ENCODE measurements at regions not wholly inside any gene's neighbourhood (a gene's known extent, or its start where the extent isn't known, plus 50 kb on each side); places are given as distances from the start of the nearest gene placed in this dataset.

DNA sequence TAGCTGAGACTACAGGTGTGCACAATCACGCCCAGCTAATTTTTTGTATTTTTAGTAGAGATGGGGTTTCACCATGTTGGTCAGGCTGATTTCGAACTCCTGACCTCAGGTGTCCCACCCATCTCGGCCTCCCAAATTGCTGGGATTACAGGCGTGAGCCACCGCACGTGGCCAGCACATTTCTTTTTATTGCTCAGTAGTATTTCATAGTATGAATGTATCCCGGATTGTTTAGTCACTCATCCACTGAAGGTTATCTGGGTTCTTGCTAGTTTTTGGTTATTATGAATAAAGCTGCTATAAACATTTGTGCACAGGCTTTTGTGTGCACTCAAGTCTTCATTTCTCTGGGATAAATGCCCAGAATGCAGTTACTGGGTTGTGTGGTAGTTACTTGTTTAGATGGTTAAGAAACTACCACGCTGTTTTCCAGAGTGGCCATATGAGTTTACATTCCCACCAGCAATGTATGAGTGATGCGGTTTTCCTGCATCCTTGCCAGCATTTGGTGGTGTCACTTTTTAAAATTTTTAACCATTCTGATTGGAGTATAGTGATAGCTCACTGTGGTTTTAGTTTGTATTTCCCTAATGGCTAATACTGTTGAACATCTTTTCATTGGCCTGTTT lies 275.8 kb upstream of the LYZL1 start:
- H3K36me3 ChIP-seq (ENCODE audit: insufficient read depth, low read length): no peaks in the 10 kb centered on the region
- no peak overlapping the region for H2AFZ ChIP-seq (ENCODE audit: low read length)
- no peak overlapping the region for H3K27ac ChIP-seq (ENCODE audit: low read length)
- no peak overlapping the region for H3K4me2 ChIP-seq (ENCODE audit: low read depth, low read length, poor library complexity, severe bottlenecking)
- no peak overlapping the region for H3K4me3 ChIP-seq (ENCODE audit: low read length)
- H3K4me1 ChIP-seq (ENCODE audit: low read length): no peaks in the 10 kb centered on the region
- no peaks in the 10 kb centered on the region for H3K79me2 ChIP-seq (ENCODE audit: low read length)
- no peaks in the 10 kb centered on the region for H3K27me3 ChIP-seq (ENCODE audit: low read length)
- H3K9me3 ChIP-seq (ENCODE audit: low read length): no peaks in the 10 kb centered on the region
- H4K20me1 ChIP-seq (ENCODE audit: insufficient read depth, low read depth, low read length): no peaks in the 10 kb centered on the region
- no peaks in the 10 kb centered on the region for H3K9me2 ChIP-seq (replicated peaks; ENCODE audit: insufficient read depth, low read length)
- no peak overlapping the region for H3K9ac ChIP-seq (ENCODE audit: low read length)
- DNase-seq: no peak

DNA sequence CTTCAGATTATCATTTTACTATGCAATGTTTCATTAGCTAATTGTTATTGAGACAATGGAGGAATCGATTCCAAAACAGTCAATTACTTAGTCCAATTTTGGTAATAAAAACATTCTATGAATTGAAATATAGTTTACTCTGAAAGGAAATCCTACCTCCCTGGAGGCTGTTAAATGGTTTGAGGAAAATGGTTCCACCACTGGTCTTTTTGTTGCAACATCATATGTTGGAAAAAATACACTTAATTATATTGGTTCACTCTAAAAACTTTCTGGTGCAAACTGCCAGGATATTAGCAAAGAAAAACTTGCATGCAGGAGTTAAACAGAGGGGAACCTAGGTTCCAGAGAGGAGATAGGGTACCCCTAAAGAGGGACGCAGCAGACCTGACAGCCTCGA lies 267.3 kb upstream of the LYZL1 start:
- Histone ChIP-seq H3K27ac (ENCODE audit: low read length) (no peak overlapping the region), H3K4me3 (ENCODE audit: low read length) (no peak overlapping the region), H4K20me1 (ENCODE audit: insufficient read depth, low read depth, low read length) (no peaks in the 10 kb centered on the region), H3K9me2 (replicated peaks; ENCODE audit: insufficient read depth, low read length) (no peaks in the 10 kb centered on the region), H3K36me3 (ENCODE audit: insufficient read depth, low read length) (no peaks in the 10 kb centered on the region), H2AFZ (ENCODE audit: low read length) (no peak overlapping the region), H3K9ac (ENCODE audit: low read length) (no peak overlapping the region), H3K4me2 (ENCODE audit: low read depth, low read length, poor library complexity, severe bottlenecking) (no peak overlapping the region), H3K27me3 (ENCODE audit: low read length) (no peaks in the 10 kb centered on the region), H3K9me3 (ENCODE audit: low read length) (no peaks in the 10 kb centered on the region), H3K4me1 (ENCODE audit: low read length) (no peaks in the 10 kb centered on the region), H3K79me2 (ENCODE audit: low read length) (no peaks in the 10 kb centered on the region)
- DNase-seq: no peak

- H3K27ac ChIP-seq (ENCODE audit: low read length): no peak overlapping the region
- no peaks in the 10 kb centered on the region for H3K27me3 ChIP-seq (ENCODE audit: low read length)
- H3K36me3 ChIP-seq (ENCODE audit: insufficient read depth, low read length): no peaks in the 10 kb centered on the region
- no peaks in the 10 kb centered on the region for H4K20me1 ChIP-seq (ENCODE audit: insufficient read depth, low read depth, low read length)
- no peak overlapping the region for H2AFZ ChIP-seq (ENCODE audit: low read length)
- H3K4me2 ChIP-seq (ENCODE audit: low read depth, low read length, poor library complexity, severe bottlenecking): no peak overlapping the region
- no peak overlapping the region for H3K4me3 ChIP-seq (ENCODE audit: low read length)
- no peaks in the 10 kb centered on the region for H3K4me1 ChIP-seq (ENCODE audit: low read length)
- H3K9ac ChIP-seq (ENCODE audit: low read length): no peak overlapping the region
- H3K9me3 ChIP-seq (ENCODE audit: low read length): no peaks in the 10 kb centered on the region
- DNase-seq: no peak
- H3K79me2 ChIP-seq (ENCODE audit: low read length): no peaks in the 10 kb centered on the region
- no peaks in the 10 kb centered on the region for H3K9me2 ChIP-seq (replicated peaks; ENCODE audit: insufficient read depth, low read length)
Measured at GRCh38 chr10:29022513-29022912, 266.4 kb upstream of the LYZL1 start.

GRCh38 chr10:29023678-29024077 lies 265.2 kb upstream of the LYZL1 start:
- Histone ChIP-seq H3K9ac (ENCODE audit: low read length) (no peak overlapping the region), H3K79me2 (ENCODE audit: low read length) (no peaks in the 10 kb centered on the region), H3K4me2 (ENCODE audit: low read depth, low read length, poor library complexity, severe bottlenecking) (no peak overlapping the region), H3K9me2 (replicated peaks; ENCODE audit: insufficient read depth, low read length) (no peaks in the 10 kb centered on the region), H3K4me3 (ENCODE audit: low read length) (no peak overlapping the region), H3K36me3 (ENCODE audit: insufficient read depth, low read length) (no peaks in the 10 kb centered on the region), H2AFZ (ENCODE audit: low read length) (no peak overlapping the region), H3K4me1 (ENCODE audit: low read length) (no peaks in the 10 kb centered on the region), H3K27me3 (ENCODE audit: low read length) (no peaks in the 10 kb centered on the region), H3K27ac (ENCODE audit: low read length) (no peak overlapping the region), H3K9me3 (ENCODE audit: low read length) (no peaks in the 10 kb centered on the region), H4K20me1 (ENCODE audit: insufficient read depth, low read depth, low read length) (no peaks in the 10 kb centered on the region)
- DNase-seq: no peak

DNA sequence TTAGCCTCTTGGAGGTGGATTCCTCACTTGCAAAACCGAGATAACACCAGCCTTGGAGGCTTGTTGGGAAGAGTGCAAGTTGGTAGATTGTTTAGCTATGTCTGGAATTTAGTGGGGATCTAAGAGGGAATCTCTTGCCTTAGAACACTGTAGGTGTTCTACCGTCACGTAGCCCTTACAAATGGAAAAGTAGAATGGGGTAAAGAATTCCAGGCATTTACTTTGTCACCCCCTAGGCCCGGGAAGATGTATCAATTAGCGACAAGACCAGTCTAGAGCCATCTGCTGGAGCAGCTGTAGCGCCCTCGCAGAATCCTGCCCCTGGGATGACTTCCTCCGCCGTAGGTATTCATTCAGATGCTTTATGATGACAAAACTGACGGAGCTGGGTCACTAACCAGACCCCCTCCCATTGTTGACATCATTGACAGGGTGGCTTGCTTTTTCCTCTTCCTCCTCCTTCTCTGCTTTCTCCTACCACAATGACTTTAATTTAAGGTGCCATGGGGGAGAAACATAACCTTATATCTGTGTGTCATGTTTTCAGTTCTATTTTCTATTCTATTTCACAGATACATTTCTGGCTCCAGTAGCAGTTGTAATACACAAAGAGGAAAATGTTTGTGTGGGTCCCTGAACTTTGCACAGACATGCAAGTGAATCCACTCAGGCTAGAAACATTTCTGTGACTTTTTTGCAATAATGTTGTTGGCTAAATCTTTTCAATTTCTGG lies 262.6 kb upstream of the LYZL1 start:
- Histone ChIP-seq H3K27ac (ENCODE audit: low read length) (no peak overlapping the region), H3K9me3 (ENCODE audit: low read length) (no peaks in the 10 kb centered on the region), H3K4me2 (ENCODE audit: low read depth, low read length, poor library complexity, severe bottlenecking) (no peak overlapping the region), H3K9me2 (replicated peaks; ENCODE audit: insufficient read depth, low read length) (no peaks in the 10 kb centered on the region), H3K36me3 (ENCODE audit: insufficient read depth, low read length) (no peaks in the 10 kb centered on the region), H4K20me1 (ENCODE audit: insufficient read depth, low read depth, low read length) (no peaks in the 10 kb centered on the region), H3K4me3 (ENCODE audit: low read length) (no peak overlapping the region), H2AFZ (ENCODE audit: low read length) (no peak overlapping the region), H3K4me1 (ENCODE audit: low read length) (no peaks in the 10 kb centered on the region), H3K27me3 (ENCODE audit: low read length) (no peaks in the 10 kb centered on the region), H3K79me2 (ENCODE audit: low read length) (no peaks in the 10 kb centered on the region), H3K9ac (ENCODE audit: low read length) (no peak overlapping the region)
- no peak for DNase-seq

GRCh38 chr10:29026802-29027580 lies 261.9 kb upstream of the LYZL1 start:
- no peak overlapping the region for H2AFZ ChIP-seq (ENCODE audit: low read length)
- DNase-seq: no peak
- no peaks in the 10 kb centered on the region for H3K36me3 ChIP-seq (ENCODE audit: insufficient read depth, low read length)
- no peaks in the 10 kb centered on the region for H3K79me2 ChIP-seq (ENCODE audit: low read length)
- no peak overlapping the region for H3K4me2 ChIP-seq (ENCODE audit: low read depth, low read length, poor library complexity, severe bottlenecking)
- no peaks in the 10 kb centered on the region for H3K4me1 ChIP-seq (ENCODE audit: low read length)
- H3K9ac ChIP-seq (ENCODE audit: low read length): no peak overlapping the region
- no peak overlapping the region for H3K4me3 ChIP-seq (ENCODE audit: low read length)
- H3K9me3 ChIP-seq (ENCODE audit: low read length): no peaks in the 10 kb centered on the region
- H3K27me3 ChIP-seq (ENCODE audit: low read length): no peaks in the 10 kb centered on the region
- no peak overlapping the region for H3K27ac ChIP-seq (ENCODE audit: low read length)
- no peaks in the 10 kb centered on the region for H3K9me2 ChIP-seq (replicated peaks; ENCODE audit: insufficient read depth, low read length)
- H4K20me1 ChIP-seq (ENCODE audit: insufficient read depth, low read depth, low read length): no peaks in the 10 kb centered on the region

- H2AFZ ChIP-seq (ENCODE audit: low read length): no peak overlapping the region
- no peaks in the 10 kb centered on the region for H3K79me2 ChIP-seq (ENCODE audit: low read length)
- no peak for DNase-seq
- H3K4me1 ChIP-seq (ENCODE audit: low read length): no peaks in the 10 kb centered on the region
- H3K9me3 ChIP-seq (ENCODE audit: low read length): no peaks in the 10 kb centered on the region
- H3K4me3 ChIP-seq (ENCODE audit: low read length): no peak overlapping the region
- H3K27ac ChIP-seq (ENCODE audit: low read length): no peak overlapping the region
- H3K27me3 ChIP-seq (ENCODE audit: low read length): no peaks in the 10 kb centered on the region
- H3K9me2 ChIP-seq (replicated peaks; ENCODE audit: insufficient read depth, low read length): no peaks in the 10 kb centered on the region
- no peaks in the 10 kb centered on the region for H3K36me3 ChIP-seq (ENCODE audit: insufficient read depth, low read length)
- no peak overlapping the region for H3K9ac ChIP-seq (ENCODE audit: low read length)
- no peak overlapping the region for H3K4me2 ChIP-seq (ENCODE audit: low read depth, low read length, poor library complexity, severe bottlenecking)
- no peaks in the 10 kb centered on the region for H4K20me1 ChIP-seq (ENCODE audit: insufficient read depth, low read depth, low read length)
Measured at GRCh38 chr10:29028486-29028885, 260.4 kb upstream of the LYZL1 start.

DNA sequence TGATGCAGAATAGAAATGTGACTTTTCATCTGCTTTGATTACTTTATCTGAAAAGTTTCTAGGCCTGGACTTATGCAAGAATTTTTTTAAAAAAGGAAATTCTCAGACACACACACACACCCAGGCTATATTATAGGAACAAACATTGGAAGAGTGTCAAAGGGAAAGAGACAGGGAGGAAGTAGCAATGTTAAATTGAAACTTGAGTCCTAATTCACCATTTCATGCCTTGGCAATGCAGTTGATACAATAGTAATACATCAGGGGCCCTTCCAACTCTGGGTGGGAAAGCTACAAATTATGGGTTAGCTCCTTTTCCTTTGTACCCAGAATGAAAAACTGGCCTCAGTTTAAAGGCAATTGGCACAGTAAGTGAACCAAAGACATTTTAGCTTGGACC lies 258.0 kb upstream of the LYZL1 start:
- Histone ChIP-seq H3K9ac (ENCODE audit: low read length) (no peak overlapping the region), H4K20me1 (ENCODE audit: insufficient read depth, low read depth, low read length) (no peaks in the 10 kb centered on the region), H3K9me3 (ENCODE audit: low read length) (no peaks in the 10 kb centered on the region), H2AFZ (ENCODE audit: low read length) (no peak overlapping the region), H3K27me3 (ENCODE audit: low read length) (no peaks in the 10 kb centered on the region), H3K4me3 (ENCODE audit: low read length) (no peak overlapping the region), H3K9me2 (replicated peaks; ENCODE audit: insufficient read depth, low read length) (no peaks in the 10 kb centered on the region), H3K27ac (ENCODE audit: low read length) (no peak overlapping the region), H3K4me2 (ENCODE audit: low read depth, low read length, poor library complexity, severe bottlenecking) (no peak overlapping the region), H3K4me1 (ENCODE audit: low read length) (no peaks in the 10 kb centered on the region), H3K36me3 (ENCODE audit: insufficient read depth, low read length) (no peaks in the 10 kb centered on the region), H3K79me2 (ENCODE audit: low read length) (no peaks in the 10 kb centered on the region)
- no peak for DNase-seq

Measured in Karpas-422 (cell line).